ENCODE measurements at regions not wholly inside any gene's neighbourhood (a gene's known extent, or its start where the extent isn't known, plus 50 kb on each side); places are given as distances from the start of the nearest gene placed in this dataset.
"Not testable (repeated sequence)": the region's sequence is repeated elsewhere in the genome, so short reads cannot be mapped to it uniquely, and the experiment has no call there.

GRCh38 chr16:29182501-29182900 is 197.6 kb downstream of the LAT start:
- TF ChIP-seq SP7 (tag by site-specific recombination; IDR thresholded peaks at IDR 0.05), result no peak
- no peak for TF ChIP-seq ZBTB21 (tag by site-specific recombination; IDR thresholded peaks at IDR 0.05)
- no peak for TF ChIP-seq SETDB1 (IDR thresholded peaks at IDR 0.05; ENCODE audit: insufficient read length, low read length)
- no peak for TF ChIP-seq ZNF585B (tag by site-specific recombination; IDR thresholded peaks at IDR 0.05)
- TF ChIP-seq TCF7L2 (IDR thresholded peaks at IDR 0.05; ENCODE audit: borderline replicate concordance, low read depth, low read length), result no peak
- TF ChIP-seq ZNF621 (tag by site-specific recombination; IDR thresholded peaks at IDR 0.05), result no peak
- no peak for TF ChIP-seq ZNF843 (tag by site-specific recombination; IDR thresholded peaks at IDR 0.05)
- no peak for TF ChIP-seq REST (tag by site-specific recombination; IDR thresholded peaks at IDR 0.05)
- ChIA-PET CTCF (no interaction called here), POLR2A (no interaction called here)
- H3K9me3 ChIP-seq (ENCODE audit: control insufficient read depth, insufficient read depth, low read depth, low read length), result no peaks in the 10 kb centered on the region
- H3K4me1 ChIP-seq (ENCODE audit: control insufficient read depth, insufficient read depth, low read length), result no peaks in the 10 kb centered on the region
- no peak overlapping the region for H3K4me3 ChIP-seq (ENCODE audit: low read depth, low read length)
- no peaks in the 10 kb centered on the region for H3K36me3 ChIP-seq (ENCODE audit: control insufficient read depth in 2 of 2, insufficient read depth in 1 of 2, low read length in 2 of 2)
- H3K27ac ChIP-seq (ENCODE audit: extremely low read depth, low read depth, low read length), result no peak overlapping the region

GRCh38 chr16:29181921-29182411 is 197.1 kb downstream of the LAT start:
- H3K9me3 ChIP-seq (ENCODE audit: control insufficient read depth, insufficient read depth, low read depth, low read length); POLR2A ChIA-PET; CTCF ChIA-PET; H3K4me1 ChIP-seq (ENCODE audit: control insufficient read depth, insufficient read depth, low read length); H3K36me3 ChIP-seq (ENCODE audit: control insufficient read depth in 2 of 2, insufficient read depth in 1 of 2, low read length in 2 of 2); H3K27ac ChIP-seq (ENCODE audit: extremely low read depth, low read depth, low read length); H3K4me3 ChIP-seq (ENCODE audit: low read depth, low read length): not testable (repeated sequence)

- H3K9me3 ChIP-seq (ENCODE audit: control insufficient read depth, insufficient read depth, low read depth, low read length); CTCF ChIA-PET; H3K36me3 ChIP-seq (ENCODE audit: control insufficient read depth in 2 of 2, insufficient read depth in 1 of 2, low read length in 2 of 2); H3K27ac ChIP-seq (ENCODE audit: extremely low read depth, low read depth, low read length); POLR2A ChIA-PET; H3K4me1 ChIP-seq (ENCODE audit: control insufficient read depth, insufficient read depth, low read length); H3K4me3 ChIP-seq (ENCODE audit: low read depth, low read length): not testable (repeated sequence)
These were observed 196.5 kb downstream of the LAT start for GRCh38 chr16:29181254-29181780.

- CTCF ChIA-PET; H3K27ac ChIP-seq (ENCODE audit: extremely low read depth, low read depth, low read length); H3K36me3 ChIP-seq (ENCODE audit: control insufficient read depth in 2 of 2, insufficient read depth in 1 of 2, low read length in 2 of 2); H3K4me3 ChIP-seq (ENCODE audit: low read depth, low read length); POLR2A ChIA-PET; H3K4me1 ChIP-seq (ENCODE audit: control insufficient read depth, insufficient read depth, low read length); H3K9me3 ChIP-seq (ENCODE audit: control insufficient read depth, insufficient read depth, low read depth, low read length): not testable (repeated sequence)
These were observed 195.4 kb downstream of the LAT start for GRCh38 chr16:29180206-29180600.

GRCh38 chr16:29179401-29180205 is 194.8 kb downstream of the LAT start:
- POLR2A ChIA-PET; H3K4me3 ChIP-seq (ENCODE audit: low read depth, low read length); H3K27ac ChIP-seq (ENCODE audit: extremely low read depth, low read depth, low read length); H3K36me3 ChIP-seq (ENCODE audit: control insufficient read depth in 2 of 2, insufficient read depth in 1 of 2, low read length in 2 of 2); H3K4me1 ChIP-seq (ENCODE audit: control insufficient read depth, insufficient read depth, low read length); CTCF ChIA-PET; H3K9me3 ChIP-seq (ENCODE audit: control insufficient read depth, insufficient read depth, low read depth, low read length): not testable (repeated sequence)
